ENCODE measurements at regions not wholly inside any gene's neighbourhood (a gene's known extent, or its start where the extent isn't known, plus 50 kb on each side); places are given as distances from the start of the nearest gene placed in this dataset.
"Not testable (repeated sequence)": the region's sequence is repeated elsewhere in the genome, so short reads cannot be mapped to it uniquely, and the experiment has no call there.

DNA sequence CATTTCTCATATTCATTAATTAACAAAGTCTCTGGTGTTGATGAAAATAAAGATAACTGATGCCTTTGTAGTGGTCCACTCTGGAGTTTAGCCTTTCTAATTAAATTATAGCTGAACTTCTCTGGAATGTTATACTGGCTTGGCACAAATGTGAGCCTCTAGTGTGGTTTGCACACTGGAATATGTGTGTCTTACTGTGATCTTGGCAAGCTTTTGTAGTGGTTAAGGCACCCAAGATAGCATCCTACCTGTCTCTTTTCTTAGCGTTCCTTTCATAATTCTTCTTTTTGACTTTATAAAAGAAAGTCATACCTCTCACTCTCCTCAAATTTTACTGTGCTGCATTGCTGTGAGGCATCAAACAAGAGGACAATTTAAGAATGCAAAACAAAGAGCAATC lies 107.4 kb downstream of the UTRN start:
- in situ Hi-C loops (cut with MboI; ENCODE audit: low sequenced_read_pairs), result no loop called here

DNA sequence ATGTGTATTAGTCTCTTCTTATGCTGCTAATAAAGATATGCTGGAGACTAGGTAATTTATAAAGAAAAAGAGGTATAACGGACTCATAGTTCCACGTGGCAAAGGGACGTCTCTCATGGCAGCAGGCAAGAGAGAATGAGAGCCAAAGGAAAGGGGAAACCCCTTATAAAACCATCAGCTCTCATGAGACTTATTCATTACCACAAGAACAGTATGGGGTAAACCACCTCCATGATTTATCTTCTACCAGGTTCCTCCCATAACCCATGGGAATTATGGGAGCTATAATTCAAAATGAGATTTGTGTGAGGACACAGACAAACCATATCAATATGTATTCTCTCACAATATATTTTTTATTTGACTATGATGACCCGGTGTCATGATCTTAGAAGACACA lies 109.1 kb downstream of the UTRN start:
- in situ Hi-C loops (cut with MboI; ENCODE audit: low sequenced_read_pairs), result no loop called here

DNA sequence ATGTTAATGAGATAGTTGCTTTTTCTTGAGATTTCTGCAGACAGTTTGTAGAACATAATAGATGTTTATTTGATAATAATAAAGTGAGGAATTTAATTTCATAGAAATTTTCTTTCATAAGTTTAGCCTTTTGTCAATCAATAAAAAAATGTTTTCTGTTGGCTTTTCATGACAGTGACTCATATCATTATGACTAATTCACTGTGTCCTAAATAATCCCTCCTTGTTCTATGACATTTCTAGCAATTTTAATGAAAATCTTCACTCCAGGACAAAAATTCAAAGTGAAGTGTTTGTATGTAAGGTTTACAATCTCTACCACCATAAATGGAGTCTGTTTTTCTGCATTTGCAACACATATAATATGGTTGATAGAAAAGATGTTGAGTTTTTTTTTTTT lies 109.9 kb downstream of the UTRN start:
- in situ Hi-C loops (cut with MboI; ENCODE audit: low sequenced_read_pairs), result no loop called here

DNA sequence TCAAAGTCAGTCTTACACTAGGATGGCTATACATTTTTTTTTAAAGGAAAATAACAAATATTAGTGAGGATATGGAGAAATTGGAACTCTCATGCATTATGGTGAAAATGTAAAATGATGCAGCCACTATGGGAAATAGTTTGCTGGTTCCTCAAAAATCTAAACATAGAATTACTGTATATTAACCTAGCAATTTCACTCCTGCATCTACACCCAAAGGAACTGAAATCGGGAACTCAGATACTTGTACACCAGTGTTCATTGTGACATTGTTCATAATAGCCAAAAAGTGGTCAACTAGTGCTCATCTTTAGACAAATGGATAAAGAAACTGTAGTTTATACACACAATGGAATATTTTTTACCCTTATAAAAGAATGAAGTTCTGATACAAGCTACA lies 110.7 kb downstream of the UTRN start:
- in situ Hi-C loops (cut with MboI; ENCODE audit: low sequenced_read_pairs), result no loop called here

DNA sequence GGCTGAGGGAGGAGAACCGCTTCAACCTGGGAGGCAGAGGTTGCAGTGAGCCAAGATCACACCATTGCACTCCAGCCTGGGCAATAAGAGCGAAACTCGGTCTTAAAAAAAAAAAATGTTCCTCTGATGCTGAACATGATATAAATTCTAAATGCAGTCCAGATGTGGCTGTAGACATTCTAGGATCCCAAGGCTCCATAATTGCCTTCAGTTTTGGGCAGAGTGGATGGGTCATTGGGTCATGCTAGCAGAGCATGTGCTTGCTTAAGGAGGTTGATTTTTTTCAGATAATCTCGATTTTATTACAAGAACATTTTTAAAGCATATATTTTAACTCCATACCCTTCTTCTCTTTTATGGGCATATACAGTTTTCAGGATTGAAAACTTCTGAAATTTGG lies 112.0 kb downstream of the UTRN start:
- in situ Hi-C loops (cut with MboI; ENCODE audit: low sequenced_read_pairs), result no loop called here

DNA sequence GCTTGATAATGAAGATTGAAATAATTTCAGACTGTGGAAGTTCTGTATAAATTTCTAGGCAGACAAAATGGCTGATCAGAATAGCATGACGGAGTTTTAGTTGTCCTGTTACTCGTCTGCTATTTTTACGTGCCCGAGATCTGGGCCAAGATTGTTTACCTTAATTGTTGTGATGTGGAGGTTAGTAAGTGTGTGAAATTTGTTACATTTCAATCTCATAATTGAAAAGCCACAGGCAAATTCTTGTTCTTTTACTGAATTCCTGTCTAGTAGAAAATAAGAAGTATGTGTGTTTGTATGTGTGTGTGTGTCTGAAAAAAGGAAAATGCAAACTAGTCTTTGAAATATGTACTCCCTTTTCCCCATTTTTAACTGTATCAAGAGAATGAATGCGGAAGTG lies 115.2 kb downstream of the UTRN start:
- in situ Hi-C loops (cut with MboI; ENCODE audit: low sequenced_read_pairs), result no loop called here

DNA sequence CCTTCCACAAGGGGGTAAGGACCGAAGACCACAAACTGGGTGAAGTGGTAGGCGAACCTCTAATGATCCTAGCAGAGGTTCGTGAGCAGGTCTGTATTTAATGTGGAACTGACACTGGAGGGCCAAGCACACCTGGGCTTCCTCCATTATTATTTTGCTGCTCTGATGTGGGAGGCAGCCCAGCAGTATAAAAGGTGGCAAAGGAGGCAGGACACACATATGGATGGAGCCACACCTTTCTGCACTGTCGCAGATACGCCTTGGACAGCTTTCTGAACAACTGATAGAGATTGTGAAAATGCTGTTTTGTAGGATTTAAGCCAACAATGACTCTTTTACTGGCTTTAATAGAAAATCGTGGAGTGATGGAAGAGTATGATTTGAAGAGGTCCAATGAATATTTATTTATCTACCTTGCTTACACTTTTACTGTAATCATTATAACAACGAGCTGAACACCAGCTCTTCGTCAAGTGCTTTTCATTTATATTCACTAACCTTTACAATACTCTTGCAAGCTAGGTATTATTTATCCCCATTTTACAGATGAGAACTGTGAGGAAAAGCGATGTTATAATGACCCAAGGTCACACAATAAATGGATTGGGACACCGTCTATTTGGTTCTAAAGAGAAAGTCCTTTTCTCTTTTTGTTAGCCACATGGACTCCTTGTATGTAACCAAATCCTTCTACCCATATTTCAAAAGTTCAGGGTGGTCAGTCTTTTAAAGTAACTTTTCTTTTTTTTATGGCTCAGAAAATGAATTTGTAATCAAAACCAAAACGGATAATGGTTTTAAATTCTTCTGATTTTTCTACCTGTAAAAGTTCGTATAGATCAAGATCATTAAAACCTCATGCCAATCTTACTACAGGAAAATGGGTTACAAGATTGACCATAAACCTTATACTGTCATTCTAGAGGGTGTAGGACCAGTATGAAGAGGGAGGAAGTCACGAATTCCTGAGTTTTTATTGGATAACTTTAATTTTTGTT lies 116.9 kb downstream of the UTRN start:
- in situ Hi-C loops (cut with MboI; ENCODE audit: low sequenced_read_pairs), result no loop called here

DNA sequence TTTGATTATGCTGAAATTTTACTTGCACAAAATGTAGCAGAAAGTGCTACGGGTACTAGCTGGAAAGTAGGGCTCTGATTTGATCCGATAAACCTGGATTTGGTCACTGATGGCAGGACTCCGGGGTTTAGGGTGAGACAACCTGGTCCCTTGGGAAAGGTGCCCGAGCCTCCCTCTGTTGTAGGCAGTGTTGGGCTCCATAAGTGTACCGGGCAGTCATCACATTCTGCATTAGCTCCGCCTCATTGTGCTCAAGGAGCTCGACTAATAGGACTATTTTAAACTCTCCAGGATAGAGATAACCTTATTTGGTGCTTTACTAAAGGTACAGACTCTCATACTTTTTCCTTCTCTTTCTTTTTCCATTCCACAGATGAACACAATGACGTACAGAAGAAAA lies 117.6 kb downstream of the UTRN start:
- in situ Hi-C loops (cut with MboI; ENCODE audit: low sequenced_read_pairs), result no loop called here

DNA sequence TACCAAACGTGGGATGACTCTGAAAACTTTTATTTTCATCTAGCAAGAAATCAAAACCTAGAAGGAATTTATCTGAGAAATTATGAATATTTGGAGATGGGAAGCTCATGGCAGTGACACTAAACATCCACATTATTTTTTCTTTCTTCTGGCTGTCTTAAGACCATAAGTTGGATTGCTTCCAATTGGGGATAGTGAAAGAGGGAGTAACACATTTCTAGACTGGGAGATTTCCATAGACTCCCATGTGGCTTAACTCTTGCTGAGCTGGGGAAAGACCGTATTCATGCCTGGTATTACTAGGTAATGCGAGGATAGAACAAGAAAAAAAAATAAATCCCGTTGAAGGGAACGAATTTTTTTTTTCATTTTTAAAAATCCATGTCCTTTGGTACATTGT lies 120.0 kb downstream of the UTRN start:
- in situ Hi-C loops (cut with MboI; ENCODE audit: low sequenced_read_pairs), result no loop called here

DNA sequence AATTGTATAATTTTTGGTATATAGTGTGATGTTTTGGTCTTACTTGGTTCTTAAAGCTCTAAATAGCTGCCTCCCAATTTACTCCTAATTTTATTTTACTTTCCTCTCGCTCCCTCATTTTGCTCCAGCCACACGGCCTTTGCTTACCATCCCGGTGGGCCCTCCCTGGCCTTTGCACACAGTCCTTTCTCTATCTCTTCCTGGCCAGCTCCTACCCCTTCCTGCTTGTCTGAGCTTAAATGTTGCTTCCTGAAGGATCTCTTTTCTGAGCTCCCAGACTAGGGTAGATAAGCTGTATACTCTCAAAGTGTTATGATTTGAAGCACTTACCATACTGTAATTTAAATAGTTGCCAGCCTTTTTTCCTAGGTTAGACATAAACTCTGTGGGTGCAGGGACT lies 121.7 kb downstream of the UTRN start:
- in situ Hi-C loops (cut with MboI; ENCODE audit: low sequenced_read_pairs), result no loop called here

DNA sequence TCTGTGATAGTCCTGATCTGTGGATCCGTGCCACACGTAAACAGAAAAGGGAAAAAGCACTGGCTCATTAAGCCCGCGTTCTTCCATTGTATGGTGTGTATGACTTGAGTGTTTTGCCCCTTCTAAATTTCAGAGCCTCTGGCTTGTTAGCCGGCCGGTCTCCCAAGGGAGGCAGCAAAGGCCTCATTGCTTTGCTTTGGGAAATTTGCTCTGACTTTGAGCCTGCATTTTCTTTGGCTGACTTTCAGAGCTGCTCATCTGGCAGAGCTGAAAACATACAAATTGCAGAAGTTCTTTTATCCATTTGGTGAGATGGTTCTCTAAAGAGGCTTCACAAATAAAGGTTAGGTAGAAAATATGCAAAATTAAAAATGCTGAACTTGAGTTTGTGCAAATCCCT lies 123.0 kb downstream of the UTRN start:
- in situ Hi-C loops (cut with MboI; ENCODE audit: low sequenced_read_pairs), result no loop called here

DNA sequence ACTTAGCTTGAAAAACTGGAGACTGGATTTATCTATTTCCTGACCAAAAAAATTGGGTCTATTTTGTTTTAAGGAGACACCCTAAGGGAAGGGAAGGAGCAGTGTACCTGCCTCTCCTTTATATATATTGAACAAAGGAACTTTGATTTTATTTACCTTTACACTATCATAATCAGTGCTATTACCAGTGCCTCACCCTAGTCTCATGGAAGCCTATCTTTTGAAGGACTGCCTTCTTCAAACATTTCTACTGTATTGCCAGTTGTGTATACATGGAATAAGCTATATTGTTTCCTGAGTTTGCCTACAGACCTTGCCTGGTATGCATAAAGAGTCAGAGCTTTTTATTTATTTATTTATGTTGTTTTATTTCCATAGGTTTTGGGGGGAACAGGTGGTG lies 124.9 kb downstream of the UTRN start:
- in situ Hi-C loops (cut with MboI; ENCODE audit: low sequenced_read_pairs), result no loop called here

DNA sequence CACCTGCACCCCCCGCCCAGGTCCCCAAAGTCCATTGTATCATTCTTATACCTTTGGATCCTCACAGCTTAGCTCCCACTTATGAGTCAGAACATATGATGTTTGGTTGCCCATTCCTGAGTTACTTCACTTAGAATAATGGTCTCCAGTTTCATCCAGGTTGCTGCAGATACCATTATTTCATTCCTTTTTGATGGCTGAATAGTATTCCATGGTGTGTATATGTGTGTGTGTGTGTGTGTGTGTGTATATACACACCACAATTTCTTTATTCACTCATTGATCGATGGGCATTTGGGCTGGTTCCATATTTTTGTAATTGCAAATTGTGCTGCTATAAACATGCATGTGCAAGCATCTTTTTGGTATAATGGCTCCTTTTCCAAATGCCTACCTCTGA lies 125.4 kb downstream of the UTRN start:
- in situ Hi-C loops (cut with MboI; ENCODE audit: low sequenced_read_pairs), result not testable (repeated sequence)

DNA sequence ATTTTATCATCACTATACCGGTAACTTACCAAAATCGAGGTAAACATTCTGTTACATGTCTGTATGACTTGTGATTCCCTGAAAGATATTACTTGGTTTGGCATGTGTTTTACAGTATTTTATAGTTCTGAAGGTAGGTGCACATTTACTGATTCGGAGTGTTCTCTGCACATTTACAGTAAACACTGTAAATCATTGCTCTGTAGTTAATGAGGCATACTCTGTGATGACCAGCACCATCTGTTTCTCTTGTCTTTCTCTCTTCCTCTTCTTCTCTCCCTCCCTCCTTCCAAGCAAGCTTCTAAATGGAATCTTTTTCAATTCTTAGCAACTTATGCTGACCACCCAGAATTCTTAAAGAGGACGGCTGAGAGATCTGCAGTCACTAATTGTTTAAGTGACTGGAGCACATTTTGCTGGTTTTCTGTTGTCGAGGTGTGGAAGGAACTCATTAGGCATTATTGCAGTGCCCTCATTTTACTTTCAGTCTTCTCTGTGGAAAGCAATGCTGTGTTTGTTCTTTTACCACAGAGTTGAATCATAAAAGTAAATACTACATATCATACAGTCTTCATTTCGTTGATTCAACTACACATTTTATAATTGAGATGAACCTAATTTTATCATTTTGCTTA lies 126.5 kb downstream of the UTRN start:
- in situ Hi-C loops (cut with MboI; ENCODE audit: low sequenced_read_pairs), result no loop called here

DNA sequence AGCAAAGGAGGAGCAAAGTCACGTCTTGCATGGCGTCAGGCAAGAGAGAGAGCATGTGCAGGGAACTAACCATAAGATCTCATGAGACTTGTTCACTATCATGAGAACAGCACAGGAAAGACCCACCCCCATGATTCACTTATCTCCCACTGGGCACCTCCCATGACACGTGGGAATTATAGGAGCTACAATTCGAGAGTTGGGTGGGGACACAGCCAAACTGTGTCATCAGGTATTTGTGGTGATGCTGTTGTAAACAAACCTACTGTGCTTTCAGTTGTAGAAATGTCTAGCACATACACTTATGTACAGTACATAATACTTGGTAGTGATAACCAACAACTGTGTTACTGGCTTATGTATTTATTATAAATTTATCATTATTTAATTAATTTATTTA lies 128.3 kb downstream of the UTRN start:
- in situ Hi-C loops (cut with MboI; ENCODE audit: low sequenced_read_pairs), result no loop called here

DNA sequence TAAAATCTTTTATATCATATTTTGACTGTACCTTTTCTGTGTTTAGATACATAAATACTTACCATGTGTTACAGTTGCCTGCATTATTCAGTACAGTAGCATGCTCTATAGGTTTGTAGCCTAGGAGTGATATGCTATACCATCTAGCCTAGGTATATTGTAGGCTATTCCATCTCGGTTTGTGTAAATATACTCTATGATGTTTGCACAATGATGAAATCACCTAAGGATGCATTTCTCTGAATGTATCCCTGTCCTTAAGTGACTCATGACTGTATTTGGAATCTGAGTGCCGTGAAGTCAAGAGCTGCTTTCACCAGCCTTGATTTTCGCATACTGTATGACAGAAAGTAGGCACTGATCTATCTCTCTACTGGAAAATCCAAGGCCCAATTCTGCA lies 129.9 kb downstream of the UTRN start:
- in situ Hi-C loops (cut with MboI; ENCODE audit: low sequenced_read_pairs), result no loop called here

DNA sequence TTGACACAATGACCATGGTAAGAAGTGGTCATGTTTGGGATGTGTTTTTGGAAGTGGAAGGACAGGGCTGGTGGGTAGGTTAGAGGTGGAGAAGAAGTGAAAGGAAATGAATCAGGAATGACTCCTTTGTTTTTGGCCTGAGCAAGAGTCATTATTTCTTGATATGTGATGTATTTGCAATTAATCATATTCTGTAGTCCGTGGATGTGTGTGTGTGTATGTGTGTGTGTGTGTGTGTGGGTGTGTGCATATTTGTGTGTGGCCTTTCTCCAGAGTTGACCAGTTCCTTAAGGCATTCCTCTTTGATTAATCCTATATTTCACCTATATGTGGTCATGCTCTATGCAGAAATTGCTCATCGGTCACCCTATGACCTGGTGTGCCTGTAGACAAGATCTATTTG lies 130.7 kb downstream of the UTRN start:
- in situ Hi-C loops (cut with MboI; ENCODE audit: low sequenced_read_pairs), result no loop called here

DNA sequence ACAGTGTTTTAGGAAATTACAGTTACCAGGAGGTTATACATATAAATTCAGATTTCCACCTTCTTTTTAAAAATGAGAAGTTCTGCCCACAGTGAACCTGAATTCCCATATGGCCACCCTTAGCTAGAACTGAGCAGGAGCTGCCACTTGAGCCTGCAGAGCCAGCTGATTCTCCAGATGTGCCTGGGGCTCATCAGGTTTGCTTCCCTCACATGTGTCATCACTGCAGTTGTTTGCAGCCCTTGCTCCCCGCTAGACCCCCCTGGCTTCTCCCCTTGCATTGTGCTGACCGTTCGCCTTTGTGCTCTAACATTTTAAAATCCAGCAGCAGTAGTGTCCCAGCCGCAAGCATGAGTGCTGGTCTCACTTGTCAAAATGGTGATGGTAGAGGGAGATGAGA lies 131.1 kb downstream of the UTRN start:
- in situ Hi-C loops (cut with MboI; ENCODE audit: low sequenced_read_pairs), result no loop called here

DNA sequence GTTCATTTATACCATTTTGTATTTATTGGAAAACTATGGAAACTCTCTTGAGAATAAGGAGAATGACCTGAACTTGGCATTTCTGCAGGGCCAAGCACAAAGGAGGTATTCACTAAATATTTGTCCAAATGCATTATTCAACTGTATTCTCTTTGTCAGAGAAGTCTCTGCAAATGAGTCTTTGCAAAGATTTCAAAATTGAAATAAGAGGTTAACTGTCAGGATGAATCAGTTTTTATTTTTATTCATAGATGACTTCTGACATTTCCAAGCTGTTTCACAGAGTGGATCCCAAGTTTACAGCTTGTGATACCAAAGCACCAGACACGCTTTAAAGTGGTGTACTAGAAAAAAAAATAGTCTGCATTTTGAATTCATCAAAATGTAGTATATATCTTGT lies 131.6 kb downstream of the UTRN start:
- in situ Hi-C loops (cut with MboI; ENCODE audit: low sequenced_read_pairs), result no loop called here

DNA sequence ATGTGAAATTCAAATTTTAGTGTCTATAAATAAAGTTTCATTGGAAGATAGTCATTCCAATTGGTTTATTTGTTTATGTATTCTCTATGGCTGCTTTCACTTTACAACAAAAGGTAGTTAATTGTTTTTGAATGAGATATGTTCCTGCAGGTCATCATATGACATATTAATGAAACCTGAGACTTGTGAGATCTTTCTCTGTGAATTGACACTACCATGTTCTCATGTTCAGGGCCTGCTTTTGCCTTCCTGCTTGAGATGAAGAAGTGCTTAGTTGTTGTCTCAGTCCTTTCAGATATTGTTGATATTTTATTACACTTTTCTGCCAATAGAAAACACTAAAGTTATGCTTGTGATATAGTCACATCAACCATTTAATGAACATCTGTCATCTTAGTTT lies 132.5 kb downstream of the UTRN start:
- in situ Hi-C loops (cut with MboI; ENCODE audit: low sequenced_read_pairs), result no loop called here

DNA sequence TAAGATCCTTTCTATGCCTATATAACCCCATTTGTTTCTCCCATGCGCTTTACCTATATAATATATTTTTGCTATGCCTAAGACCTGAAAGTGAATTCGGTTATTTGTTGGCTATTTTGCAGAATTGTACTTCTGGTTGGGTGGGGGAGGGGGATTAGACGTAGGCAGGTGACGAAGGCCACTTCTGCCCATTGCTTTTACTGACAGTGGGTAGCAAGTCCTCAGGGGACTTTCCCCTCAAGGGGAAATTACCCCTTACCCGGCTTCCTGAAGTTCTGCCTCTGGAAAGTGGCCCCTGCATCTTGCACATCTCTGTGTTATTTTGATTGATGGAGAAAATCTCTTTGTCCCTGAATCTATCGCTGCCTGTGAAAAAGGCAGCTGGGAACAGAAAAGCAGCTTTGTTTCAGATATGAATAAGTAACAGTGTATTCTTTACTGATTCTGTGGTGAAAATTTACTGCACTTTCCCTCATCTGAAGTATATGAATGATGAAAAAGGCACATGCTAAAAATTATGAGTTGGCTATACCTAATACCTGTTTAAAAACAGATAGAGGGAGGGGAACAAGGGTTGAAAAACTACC lies 133.9 kb downstream of the UTRN start:
- in situ Hi-C loops (cut with MboI; ENCODE audit: low sequenced_read_pairs), result no loop called here

DNA sequence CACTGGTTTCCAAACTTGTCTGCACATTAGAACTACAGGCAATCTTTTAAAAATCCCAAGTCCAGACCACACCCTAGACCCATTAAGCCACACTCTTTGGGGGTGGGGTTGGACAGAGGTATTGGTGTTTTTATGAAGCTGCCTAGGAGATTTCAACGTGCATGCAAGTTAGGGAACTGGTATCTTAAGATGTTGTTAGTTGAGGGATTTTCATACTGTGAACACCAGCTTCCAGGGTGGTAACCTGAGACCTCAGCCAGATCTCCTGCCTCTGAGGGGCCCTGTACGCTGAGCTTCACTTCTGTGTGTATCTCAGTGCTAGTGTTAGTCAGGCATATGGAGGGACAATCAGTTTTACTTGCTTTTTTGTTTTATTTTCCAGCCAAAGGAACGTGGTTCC lies 138.0 kb downstream of the UTRN start:
- in situ Hi-C loops (cut with MboI; ENCODE audit: low sequenced_read_pairs), result no loop called here
